LNCAP (cell line): ENCODE measurements at regions not wholly inside any gene's neighbourhood (a gene's known extent, or its start where the extent isn't known, plus 50 kb on each side); places are given as distances from the start of the nearest gene placed in this dataset.

Experiments used
- TF ChIP-seq, protein P1 (sequence below): fragments of 450-650 bp; IDR thresholded peaks from 2 replicates; pipeline ENCODE4 v1.5.1; 2017; ENCODE audit warnings: mild to moderate bottlenecking

DNA sequence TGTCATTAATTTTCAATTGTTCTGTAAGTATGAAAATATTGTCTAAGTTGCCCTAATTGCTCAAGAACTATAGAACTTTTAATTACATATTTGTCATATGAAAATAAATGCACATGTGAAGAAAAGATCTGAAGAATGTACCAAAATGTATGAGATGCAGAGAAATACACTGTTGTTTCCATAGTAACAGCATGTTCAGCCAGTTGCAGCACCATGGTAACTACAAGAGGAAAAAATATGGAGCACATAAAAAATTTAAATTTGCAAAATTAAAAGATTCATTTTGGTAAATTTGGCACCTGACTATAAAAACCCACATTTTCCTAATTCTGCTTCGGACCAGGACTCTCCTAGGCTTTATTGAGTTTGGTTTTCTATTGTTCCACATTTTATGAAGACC is 1170.0 kb upstream of the MIR17HG start:
- TF ChIP-seq, protein P1, sequence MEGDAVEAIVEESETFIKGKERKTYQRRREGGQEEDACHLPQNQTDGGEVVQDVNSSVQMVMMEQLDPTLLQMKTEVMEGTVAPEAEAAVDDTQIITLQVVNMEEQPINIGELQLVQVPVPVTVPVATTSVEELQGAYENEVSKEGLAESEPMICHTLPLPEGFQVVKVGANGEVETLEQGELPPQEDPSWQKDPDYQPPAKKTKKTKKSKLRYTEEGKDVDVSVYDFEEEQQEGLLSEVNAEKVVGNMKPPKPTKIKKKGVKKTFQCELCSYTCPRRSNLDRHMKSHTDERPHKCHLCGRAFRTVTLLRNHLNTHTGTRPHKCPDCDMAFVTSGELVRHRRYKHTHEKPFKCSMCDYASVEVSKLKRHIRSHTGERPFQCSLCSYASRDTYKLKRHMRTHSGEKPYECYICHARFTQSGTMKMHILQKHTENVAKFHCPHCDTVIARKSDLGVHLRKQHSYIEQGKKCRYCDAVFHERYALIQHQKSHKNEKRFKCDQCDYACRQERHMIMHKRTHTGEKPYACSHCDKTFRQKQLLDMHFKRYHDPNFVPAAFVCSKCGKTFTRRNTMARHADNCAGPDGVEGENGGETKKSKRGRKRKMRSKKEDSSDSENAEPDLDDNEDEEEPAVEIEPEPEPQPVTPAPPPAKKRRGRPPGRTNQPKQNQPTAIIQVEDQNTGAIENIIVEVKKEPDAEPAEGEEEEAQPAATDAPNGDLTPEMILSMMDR = no peak

DNA sequence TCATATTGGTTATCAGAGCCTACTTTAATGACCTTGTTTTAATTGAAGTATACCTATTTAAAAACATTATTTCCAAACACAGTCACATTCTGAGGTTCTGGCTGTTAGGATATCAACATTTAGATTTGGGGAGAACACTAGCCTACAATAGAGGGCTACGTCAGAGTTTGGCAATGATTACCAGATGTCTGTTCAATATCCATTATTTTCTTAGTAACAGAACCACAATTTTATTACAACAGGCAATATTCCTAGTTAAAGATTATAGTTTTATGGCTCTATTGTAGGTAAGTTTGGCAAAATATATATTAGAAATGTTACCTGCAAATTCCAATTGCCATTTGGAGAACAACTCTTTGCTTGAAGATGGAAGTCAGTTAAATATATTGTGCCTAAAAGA is 1163.1 kb upstream of the MIR17HG start:
- TF ChIP-seq, protein P1 = no peak

DNA sequence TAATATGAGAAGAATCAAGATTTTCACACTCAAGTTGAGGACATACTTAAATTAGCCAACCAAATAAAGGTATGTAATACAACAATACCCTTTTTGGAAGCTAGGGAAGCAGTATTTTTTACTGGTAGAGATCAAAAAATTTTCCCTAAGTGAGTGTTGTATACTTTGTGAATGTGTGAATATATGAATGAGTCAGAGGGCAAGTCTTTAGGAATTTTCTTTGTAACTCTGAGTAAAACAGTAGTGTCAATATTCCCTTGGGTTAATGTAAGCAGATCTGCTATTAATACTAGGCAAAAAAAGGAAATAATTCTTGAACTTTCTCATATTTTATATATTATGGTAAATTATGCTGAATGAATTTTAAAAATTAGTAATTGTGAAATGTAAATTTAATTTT is 1161.8 kb upstream of the MIR17HG start:
- TF ChIP-seq, protein P1 = no peak

DNA sequence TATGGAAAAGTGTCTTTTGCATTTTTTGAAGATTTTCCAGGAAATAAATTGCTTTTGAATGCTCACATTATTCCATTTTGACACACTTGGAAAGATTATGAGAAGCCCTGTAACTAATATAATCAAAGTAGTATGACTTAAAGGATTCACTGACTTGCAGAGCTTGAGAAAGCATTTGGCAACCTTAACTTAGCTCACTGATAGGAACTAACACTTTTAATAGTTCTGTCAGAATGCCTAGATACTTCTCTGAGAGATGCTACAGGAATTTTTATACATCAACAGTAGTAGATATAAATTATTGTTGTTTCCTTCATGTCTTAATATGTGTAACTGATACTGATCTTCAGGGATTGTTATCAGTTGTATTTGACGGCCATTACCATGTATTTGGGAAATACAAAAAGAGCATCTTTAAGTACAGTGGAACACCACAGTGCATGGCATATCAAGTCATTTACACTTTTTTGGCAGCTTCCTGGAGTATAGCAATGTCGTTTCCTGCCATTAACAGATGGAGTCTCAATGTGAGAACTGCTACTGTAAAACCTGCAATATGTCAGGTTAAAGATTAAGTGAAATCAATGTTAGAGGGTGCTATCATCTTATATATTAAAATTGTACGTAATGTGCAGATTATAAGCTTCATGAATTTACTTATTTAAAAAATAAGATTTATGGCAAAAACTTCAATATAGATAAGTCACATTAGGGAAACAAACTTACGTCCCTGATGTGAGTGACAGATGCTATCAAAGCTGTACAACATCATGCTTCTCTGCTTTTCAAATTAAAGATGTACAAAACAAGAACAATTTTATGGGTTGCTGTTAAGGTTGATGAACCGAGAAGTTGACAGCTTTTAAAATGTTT is 1159.8 kb upstream of the MIR17HG start:
- TF ChIP-seq, protein P1 = no peak

DNA sequence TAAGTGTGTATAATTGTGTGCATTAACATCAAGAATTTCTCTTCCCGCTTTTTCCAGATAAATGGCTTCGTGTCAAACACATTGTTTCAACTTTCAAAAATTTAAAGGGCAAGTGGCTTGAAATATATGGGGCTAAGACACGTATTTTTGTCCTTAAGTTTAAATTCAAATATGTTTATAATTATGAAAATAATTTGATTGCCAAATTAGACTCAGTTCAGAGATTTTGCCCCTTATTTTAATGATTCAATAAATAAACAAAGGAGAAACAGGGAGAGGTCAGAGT is 1159.2 kb upstream of the MIR17HG start:
- TF ChIP-seq, protein P1 = no peak

DNA sequence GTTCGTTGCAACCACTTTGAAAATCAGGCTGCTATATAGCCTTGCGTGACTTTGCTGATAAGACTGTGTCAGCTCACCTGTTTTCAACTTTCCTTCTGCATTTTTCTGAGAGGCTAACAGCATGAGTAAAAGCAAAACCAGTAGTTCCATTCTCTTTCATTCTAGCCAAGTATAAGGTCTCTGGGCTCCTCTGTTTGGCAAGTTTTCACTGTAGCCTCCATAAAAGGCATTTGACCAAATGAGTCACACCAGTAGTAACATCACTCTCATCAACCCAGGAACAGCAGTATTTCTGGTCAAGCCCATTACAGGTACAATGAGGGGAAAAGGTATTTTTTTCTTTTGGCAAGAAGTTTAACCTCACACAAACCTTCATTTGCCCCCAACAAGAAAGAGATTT is 1149.8 kb upstream of the MIR17HG start:
- TF ChIP-seq, protein P1 = no peak

DNA sequence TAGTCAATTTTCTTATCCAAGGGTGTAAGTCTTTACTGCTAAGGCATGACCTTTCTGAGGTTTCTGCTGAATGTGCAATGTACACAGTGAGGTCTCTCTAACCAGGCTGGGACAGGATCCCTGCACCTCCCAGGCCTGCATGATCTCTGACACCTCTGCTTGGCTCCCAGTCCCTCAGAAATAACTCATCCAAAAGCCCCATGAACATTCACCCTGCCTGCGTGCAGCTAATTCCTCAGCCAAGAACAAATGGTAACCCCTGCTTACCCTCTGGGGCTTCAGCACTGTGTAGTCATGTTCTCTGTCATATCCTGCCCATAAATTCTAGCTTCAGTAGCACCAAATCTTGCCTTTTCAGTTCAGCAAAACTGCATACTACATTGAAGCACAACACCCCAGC is 1146.3 kb upstream of the MIR17HG start:
- TF ChIP-seq, protein P1 = no peak
